HFFc6 (cell line): ENCODE measurements at regions not wholly inside any gene's neighbourhood (a gene's known extent, or its start where the extent isn't known, plus 50 kb on each side); places are given as distances from the start of the nearest gene placed in this dataset.

Source experiments
- DNase-seq: peaks from one replicate; pipeline ENCODE4 v3.0.0-alpha.2; 2018
- H3K27ac Mint-ChIP-seq: 2 replicates; pipeline ENCODE4 v1.8.0; 2020; ENCODE audit warnings: mild to moderate bottlenecking, mixed read lengths
- H3K27me3 Mint-ChIP-seq: 2 replicates; pipeline ENCODE4 v1.8.0; 2021; ENCODE audit warnings: mild to moderate bottlenecking, moderate library complexity, mixed read lengths; ENCODE audit not compliant: insufficient read depth
- H3K36me3 Mint-ChIP-seq: 2 replicates; pipeline ENCODE4 v1.8.0; 2021; ENCODE audit warnings: low read depth, mixed read lengths
- H3K4me1 Mint-ChIP-seq: 2 replicates; pipeline ENCODE4 v1.8.0; 2020; ENCODE audit warnings: low read depth, mixed read lengths
- H3K4me3 Mint-ChIP-seq: 2 replicates; pipeline ENCODE4 v1.8.0; 2020; ENCODE audit warnings: mild to moderate bottlenecking, moderate library complexity, mixed read lengths
- H3K9me3 Mint-ChIP-seq: 2 replicates; pipeline ENCODE4 v1.8.0; 2020; ENCODE audit warnings: mild to moderate bottlenecking, mixed read lengths
- TF ChIP-seq, protein P1 (sequence below): fragments of 200-600 bp; sonication (generic); IDR thresholded peaks from 2 replicates; pipeline ENCODE4 v1.5.0; 2021; ENCODE audit warnings: antibody characterized with exemption, mild to moderate bottlenecking

DNA sequence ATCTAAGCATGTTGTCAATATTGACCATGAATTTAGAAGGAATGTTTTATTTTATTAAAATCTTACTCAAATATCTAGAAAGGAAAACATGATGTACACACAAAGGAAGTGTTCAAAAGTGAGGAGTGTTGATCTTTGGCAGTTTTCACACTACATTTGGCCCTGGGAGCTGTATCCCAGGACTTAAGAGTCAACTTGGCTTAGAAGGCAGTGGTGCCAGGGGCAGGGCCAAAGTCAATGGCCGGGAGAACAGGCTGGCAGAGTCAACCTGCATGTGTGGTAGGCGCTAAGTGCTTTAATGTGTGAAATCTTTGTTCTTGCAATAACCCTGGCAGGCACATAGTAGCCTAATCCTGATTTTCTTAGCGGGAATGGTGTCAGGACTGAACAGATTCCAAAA, 228.4 kb downstream of the TENT4A start:
- H3K27ac Mint-ChIP-seq = no peak overlapping the region
- DNase-seq = no peak
- no peaks in the 10 kb centered on the region for H3K4me1 Mint-ChIP-seq
- H3K9me3 Mint-ChIP-seq = peaks cover 70% of the 10 kb centered on the region
- no peak overlapping the region for H3K4me3 Mint-ChIP-seq
- TF ChIP-seq, protein P1, sequence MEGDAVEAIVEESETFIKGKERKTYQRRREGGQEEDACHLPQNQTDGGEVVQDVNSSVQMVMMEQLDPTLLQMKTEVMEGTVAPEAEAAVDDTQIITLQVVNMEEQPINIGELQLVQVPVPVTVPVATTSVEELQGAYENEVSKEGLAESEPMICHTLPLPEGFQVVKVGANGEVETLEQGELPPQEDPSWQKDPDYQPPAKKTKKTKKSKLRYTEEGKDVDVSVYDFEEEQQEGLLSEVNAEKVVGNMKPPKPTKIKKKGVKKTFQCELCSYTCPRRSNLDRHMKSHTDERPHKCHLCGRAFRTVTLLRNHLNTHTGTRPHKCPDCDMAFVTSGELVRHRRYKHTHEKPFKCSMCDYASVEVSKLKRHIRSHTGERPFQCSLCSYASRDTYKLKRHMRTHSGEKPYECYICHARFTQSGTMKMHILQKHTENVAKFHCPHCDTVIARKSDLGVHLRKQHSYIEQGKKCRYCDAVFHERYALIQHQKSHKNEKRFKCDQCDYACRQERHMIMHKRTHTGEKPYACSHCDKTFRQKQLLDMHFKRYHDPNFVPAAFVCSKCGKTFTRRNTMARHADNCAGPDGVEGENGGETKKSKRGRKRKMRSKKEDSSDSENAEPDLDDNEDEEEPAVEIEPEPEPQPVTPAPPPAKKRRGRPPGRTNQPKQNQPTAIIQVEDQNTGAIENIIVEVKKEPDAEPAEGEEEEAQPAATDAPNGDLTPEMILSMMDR = no peak
- no peaks in the 10 kb centered on the region for H3K27me3 Mint-ChIP-seq
- no peaks in the 10 kb centered on the region for H3K36me3 Mint-ChIP-seq

- Mint-ChIP-seq H3K27me3 (no peaks in the 10 kb centered on the region), H3K9me3 (peaks cover 61% of the 10 kb centered on the region)
- TF ChIP-seq, protein P1 = no peak
Observed at GRCh38 chr5:6943197-6944112, 230.2 kb downstream of the TENT4A start.

DNA sequence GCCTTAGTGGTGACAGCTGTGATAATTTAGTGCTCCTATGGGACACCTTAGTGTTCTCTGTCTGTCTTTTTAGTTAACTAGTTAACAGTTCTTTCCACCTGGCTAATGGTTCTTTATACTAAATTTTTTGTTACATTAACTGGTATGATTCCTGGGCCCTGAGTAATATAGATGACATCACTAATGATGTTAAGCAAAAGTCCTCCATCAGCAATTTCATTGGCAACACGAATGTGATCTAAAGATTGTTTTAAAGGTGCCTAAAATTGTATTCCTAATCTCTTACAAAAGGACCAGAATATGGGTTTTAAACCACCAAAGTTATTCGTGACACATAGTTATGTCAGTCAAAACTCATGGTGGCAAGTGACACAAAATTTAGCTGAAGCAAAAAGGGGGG, 235.3 kb downstream of the TENT4A start:
- Mint-ChIP-seq H3K36me3 (no peaks in the 10 kb centered on the region), H3K9me3 (peaks cover 47% of the 10 kb centered on the region), H3K27me3 (no peaks in the 10 kb centered on the region; the same call in 1 of the 2 replicates), H3K27ac (no peak overlapping the region), H3K4me3 (no peak overlapping the region), H3K4me1 (no peaks in the 10 kb centered on the region)
- TF ChIP-seq, protein P1 = no peak
- DNase-seq = no peak

More at GRCh38 chr5:6943197-6944112, 230.2 kb downstream of the TENT4A start:
- H3K27ac Mint-ChIP-seq = no peak overlapping the region
- DNase-seq = no peak
- H3K36me3 Mint-ChIP-seq = no peaks in the 10 kb centered on the region
- no peaks in the 10 kb centered on the region for H3K4me1 Mint-ChIP-seq
- H3K4me3 Mint-ChIP-seq = no peak overlapping the region

DNA sequence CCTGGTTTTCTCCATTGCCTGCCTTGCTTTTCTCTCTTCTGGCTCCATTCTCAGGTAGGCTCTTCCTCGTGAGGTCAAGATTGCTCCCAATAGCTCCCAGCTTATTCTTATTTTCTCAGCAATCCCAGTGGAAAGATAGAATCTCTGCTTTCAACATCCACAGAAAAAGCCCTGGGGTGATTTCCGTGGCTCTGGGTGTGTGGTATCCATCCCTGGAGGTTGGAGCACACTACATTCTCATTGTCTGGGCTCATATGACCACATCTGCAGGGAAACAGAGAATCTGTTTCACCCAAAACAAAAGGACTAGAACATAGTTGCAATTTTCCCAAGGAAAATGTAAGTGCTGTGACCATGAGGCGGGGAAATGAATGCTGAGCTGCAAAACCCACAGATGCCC, 236.0 kb downstream of the TENT4A start:
- TF ChIP-seq, protein P1 = no peak
- no peaks in the 10 kb centered on the region for H3K4me1 Mint-ChIP-seq
- DNase-seq = no peak

GRCh38 chr5:6950250-6950649, 237.0 kb downstream of the TENT4A start:
- no peak for DNase-seq
- no peaks in the 10 kb centered on the region for H3K36me3 Mint-ChIP-seq
- TF ChIP-seq, protein P1 = no peak
- H3K4me1 Mint-ChIP-seq = no peaks in the 10 kb centered on the region
- peaks cover 53% of the 10 kb centered on the region for H3K9me3 Mint-ChIP-seq
- H3K27ac Mint-ChIP-seq = no peak overlapping the region
- no peak overlapping the region for H3K4me3 Mint-ChIP-seq
- H3K27me3 Mint-ChIP-seq = no peaks in the 10 kb centered on the region; the same call in 1 of the 2 replicates

More for the DNA sequence above, 236.0 kb downstream of the TENT4A start:
- H3K27ac Mint-ChIP-seq = no peak overlapping the region
- no peaks in the 10 kb centered on the region; the same call in 1 of the 2 replicates for H3K27me3 Mint-ChIP-seq
- no peaks in the 10 kb centered on the region for H3K36me3 Mint-ChIP-seq
- H3K4me3 Mint-ChIP-seq = no peak overlapping the region
- peaks cover 50% of the 10 kb centered on the region for H3K9me3 Mint-ChIP-seq
